Endothelial cell of umbilical vein (primary cell): ENCODE measurements at regions not wholly inside any gene's neighbourhood (a gene's known extent, or its start where the extent isn't known, plus 50 kb on each side); places are given as distances from the start of the nearest gene placed in this dataset.

Experiments
- BruUV-seq: library from RNA; stranded (reverse); fragments of 400-500 nt; replicated peaks from 2 replicates; lab custom pipeline; 2021; lab: Mats Ljungman, UMichigan
- CTCF ChIA-PET: fragments of 300-600, 350-600 bp; sonication (Branson Sonifier 250); formaldehyde crosslinking; loops from one replicate; lab custom pipeline; 2021; ENCODE audit warnings: antibody characterized with exemption, inconsistent platforms; lab: Charles Lee
- POLR2A ChIA-PET: fragments of 300-600, 350-600 bp; sonication (Branson Sonifier 250); formaldehyde crosslinking; loops from one replicate; lab custom pipeline; 2021; ENCODE audit warnings: antibody characterized with exemption, inconsistent platforms; lab: Charles Lee
- DNase-seq: peaks from one replicate; pipeline ENCODE4 v3.0.0-alpha.2; 2011; ENCODE audit warnings: low read depth, low spot score
- FAIRE-seq: peaks from 2 replicates; lab custom pipeline; 2011; peaks lifted over from hg19 to GRCh38; lab: Jason Lieb, UNC
- H2AFZ ChIP-seq: 2 replicates; pipeline ENCODE4 v1.6.0; 2012; ENCODE audit warnings: low read depth, low read length, control low read depth, inconsistent platforms
- H3K27ac ChIP-seq: 2 replicates; pipeline ENCODE4 v1.5.1; 2011; ENCODE audit warnings: low read depth, mild to moderate bottlenecking, control low read depth, low read length, moderate library complexity; ENCODE audit not compliant: insufficient read depth
- H3K27me3 ChIP-seq, 2 experiments: 2 replicates each; pipeline versions ENCODE4 v1.6.0 to v1.6.1; 2011; ENCODE audit warnings: low read length in 2 of 2, mixed read lengths in 1 of 2; ENCODE audit not compliant: control insufficient read depth in 2 of 2, insufficient read depth in 2 of 2
- H3K36me3 ChIP-seq, 2 experiments: 2 replicates in 1 of 2; 3 replicates in 1 of 2; pipeline ENCODE4 v1.5.1; 2011; ENCODE audit warnings: low read length in 2 of 2, mild to moderate bottlenecking in 1 of 2, moderate library complexity in 1 of 2; ENCODE audit not compliant: control insufficient read depth in 2 of 2, insufficient read depth in 2 of 2; ENCODE audit errors: extremely low read depth in 1 of 2
- H3K4me1 ChIP-seq: 3 replicates; pipeline ENCODE4 v1.5.1; 2011; ENCODE audit warnings: mild to moderate bottlenecking, low read length; ENCODE audit not compliant: control insufficient read depth, insufficient read depth; ENCODE audit errors: extremely low read depth
- H3K4me2 ChIP-seq: 2 replicates; pipeline ENCODE4 v1.6.1; 2011; ENCODE audit warnings: low read length, control low read depth, mixed read lengths; ENCODE audit not compliant: insufficient read depth
- H3K4me3 ChIP-seq, 3 experiments: fragments of 200-600 bp in 1 of 3; sonication (generic), shearing (Covaris generic) in 1 of 3; replicated peaks in 1 of 3; 2 replicates each; pipeline ENCODE4 v1.5.1; 2011 to 2016; ENCODE audit warnings: control low read depth in 3 of 3, low read length in 3 of 3, mild to moderate bottlenecking in 2 of 3, inconsistent platforms in 1 of 3, low read depth in 1 of 3, moderate library complexity in 1 of 3; ENCODE audit not compliant: insufficient read depth in 1 of 3
- H3K79me2 ChIP-seq: 2 replicates; pipeline ENCODE4 v1.6.0; 2012; ENCODE audit warnings: low read length, inconsistent platforms; ENCODE audit not compliant: control insufficient read depth, insufficient read depth
- H3K9ac ChIP-seq: replicated peaks from 2 replicates; pipeline ENCODE3; 2011; ENCODE audit warnings: low read length, control low read depth; ENCODE audit not compliant: insufficient read depth; ENCODE audit errors: extremely low read depth
- H3K9me1 ChIP-seq: replicated peaks from 3 replicates; pipeline ENCODE4 v1.6.0; 2011; ENCODE audit warnings: mild to moderate bottlenecking, low read length; ENCODE audit not compliant: control insufficient read depth, insufficient read depth; ENCODE audit errors: extremely low read depth
- H3K9me3 ChIP-seq: replicated peaks from 2 replicates; pipeline ENCODE4 v1.5.1; 2012; ENCODE audit warnings: low read length, inconsistent platforms; ENCODE audit not compliant: control insufficient read depth, insufficient read depth
- H4K20me1 ChIP-seq: replicated peaks from 2 replicates; pipeline ENCODE3; 2011; ENCODE audit warnings: mild to moderate bottlenecking, low read length; ENCODE audit not compliant: control insufficient read depth, insufficient read depth; ENCODE audit errors: extremely low read depth
- CTCF ChIP-seq, 2 donors: IDR thresholded peaks; 1 replicate in 1 of 2; 2 replicates in 1 of 2; pipeline ENCODE4 v1.5.1; 2011; ENCODE audit warnings: low read length in 2 of 2, mild to moderate bottlenecking in 2 of 2, moderate library complexity in 2 of 2, control low read depth in 1 of 2, inconsistent platforms in 1 of 2, low read depth in 1 of 2; ENCODE audit not compliant: insufficient read depth in 1 of 2; ENCODE audit errors: extremely low read depth in 1 of 2
- EZH2 ChIP-seq: IDR thresholded peaks from 2 replicates; pipeline ENCODE4 v1.6.1; 2012; ENCODE audit warnings: borderline replicate concordance, low read depth, mild to moderate bottlenecking, moderate library complexity, low read length, inconsistent platforms; ENCODE audit not compliant: severe bottlenecking
- FOS ChIP-seq: IDR thresholded peaks from 2 replicates; pipeline ENCODE4 v1.6.1; 2011; ENCODE audit warnings: mild to moderate bottlenecking, low read length, moderate library complexity, borderline replicate concordance; ENCODE audit not compliant: insufficient read depth
- GATA2 ChIP-seq: IDR thresholded peaks from 2 replicates; pipeline ENCODE4 v1.7.0; 2011; ENCODE audit warnings: low read depth, mild to moderate bottlenecking, moderate library complexity, mixed read lengths, low read length; ENCODE audit not compliant: insufficient read length, insufficient read depth
- JUN ChIP-seq: IDR thresholded peaks from 2 replicates; pipeline ENCODE4 v1.6.1; 2011; ENCODE audit warnings: borderline replicate concordance, low read depth; ENCODE audit not compliant: insufficient read length, insufficient read depth
- MAX ChIP-seq: IDR thresholded peaks from 2 replicates; pipeline ENCODE4 v1.6.1; 2011; ENCODE audit not compliant: insufficient read depth, insufficient read length
- MYC ChIP-seq: IDR thresholded peaks from one replicate; pipeline ENCODE4 v1.6.1; 2011; ENCODE audit warnings: mild to moderate bottlenecking, low read depth, low read length
- POLR2A ChIP-seq: IDR thresholded peaks from 2 replicates; pipeline ENCODE4 v1.6.1; 2012; ENCODE audit warnings: low read depth, mild to moderate bottlenecking, control low read depth, low read length
- POLR2AphosphoS5 ChIP-seq: IDR thresholded peaks from 2 replicates; pipeline ENCODE4 v1.6.1; 2012; ENCODE audit warnings: low read depth, mild to moderate bottlenecking, control low read depth, low read length, moderate library complexity; ENCODE audit not compliant: insufficient read depth
- dilution Hi-C: fragments of 300-500 bp; cut with MboI; formaldehyde crosslinking; loops from one replicate; pipeline ENCODE4 v1.15.0; 2019; ENCODE audit warnings: low sequenced_read_pairs; ENCODE audit not compliant: extremely low pct_ligation_motif_present
- intact Hi-C: fragments of 100-400 bp; cut with micrococcal nuclease; formaldehyde crosslinking; loops from one replicate; pipeline ENCODE4 v1.10.0; 2022

GRCh38 chr17:34443619-34444469 is 80.8 kb upstream of the CCL1 start:
- intact Hi-C loops: no loop called here

GRCh38 chr17:34442387-34443111 is 79.5 kb upstream of the CCL1 start:
- H3K36me3 ChIP-seq: no peaks in the 10 kb centered on the region
- H4K20me1 ChIP-seq: no peaks in the 10 kb centered on the region
- no peaks in the 10 kb centered on the region for H3K4me1 ChIP-seq
- no peak overlapping the region for H3K4me3 ChIP-seq
- intact Hi-C loops (no loop called here), dilution Hi-C loops (no loop called here)
- FAIRE-seq (no peak), DNase-seq (no peak)
- TF ChIP-seq FOS (no peak), POLR2A (no peak), POLR2AphosphoS5 (no peak), JUN (no peak), EZH2 (no peak), MAX (no peak), CTCF (IDR thresholded peaks at IDR 0.05; ENCODE audit: extremely low read depth in 1 of 2, insufficient read depth in 1 of 2, low read depth in 1 of 2, low read length in 2 of 2) (no peak), GATA2 (no peak), MYC (no peak)
- BruUV-seq: no TSS peak
- ChIA-PET POLR2A (no interaction called here), CTCF (no interaction called here)
- no peaks in the 10 kb centered on the region for H3K9me3 ChIP-seq
- H3K4me2 ChIP-seq: no peak overlapping the region
- H3K79me2 ChIP-seq: no peaks in the 10 kb centered on the region
- H3K27me3 ChIP-seq: no peaks in the 10 kb centered on the region
- H3K27ac ChIP-seq: no peak overlapping the region
- no peak overlapping the region for H2AFZ ChIP-seq
- no peak overlapping the region for H3K9ac ChIP-seq
- no peaks in the 10 kb centered on the region for H3K9me1 ChIP-seq

More at GRCh38 chr17:34443619-34444469, 80.8 kb upstream of the CCL1 start:
- Histone ChIP-seq H3K79me2 (no peaks in the 10 kb centered on the region), H3K4me2 (no peak overlapping the region), H3K36me3 (no peaks in the 10 kb centered on the region), H3K9me1 (no peaks in the 10 kb centered on the region), H3K9ac (no peak overlapping the region), H3K27ac (no peak overlapping the region), H2AFZ (no peak overlapping the region), H4K20me1 (no peaks in the 10 kb centered on the region), H3K4me3 (no peak overlapping the region), H3K27me3 (no peaks in the 10 kb centered on the region), H3K4me1 (no peaks in the 10 kb centered on the region), H3K9me3 (no peaks in the 10 kb centered on the region)
- dilution Hi-C loops: no loop called here
- BruUV-seq: no TSS peak
- FAIRE-seq (no peak), DNase-seq (no peak)
- ChIA-PET POLR2A (no interaction called here), CTCF (interaction anchor here (0.6 to 1.7 kb wide), 3 partner anchors 10 to 18 kb away, joined by 3 to 4 read pairs (median 4); no protein-coding TSS in a partner anchor)
- TF ChIP-seq JUN: no peak
- no peak for TF ChIP-seq EZH2
- TF ChIP-seq FOS: no peak
